Endothelial cell of umbilical vein (primary cell): ENCODE measurements at regions not wholly inside any gene's neighbourhood (a gene's known extent, or its start where the extent isn't known, plus 50 kb on each side); places are given as distances from the start of the nearest gene placed in this dataset.

Experiments used
- BruUV-seq: library from RNA; stranded (reverse); fragments of 400-500 nt; replicated peaks from 2 replicates; lab custom pipeline; 2021; lab: Mats Ljungman, UMichigan
- CTCF ChIA-PET: fragments of 300-600, 350-600 bp; sonication (Branson Sonifier 250); formaldehyde crosslinking; loops from one replicate; lab custom pipeline; 2021; ENCODE audit warnings: antibody characterized with exemption, inconsistent platforms; lab: Charles Lee
- POLR2A ChIA-PET: fragments of 300-600, 350-600 bp; sonication (Branson Sonifier 250); formaldehyde crosslinking; loops from one replicate; lab custom pipeline; 2021; ENCODE audit warnings: antibody characterized with exemption, inconsistent platforms; lab: Charles Lee
- DNase-seq: peaks from one replicate; pipeline ENCODE4 v3.0.0-alpha.2; 2011; ENCODE audit warnings: low read depth, low spot score
- FAIRE-seq: peaks from 2 replicates; lab custom pipeline; 2011; peaks lifted over from hg19 to GRCh38; lab: Jason Lieb, UNC
- H2AFZ ChIP-seq: 2 replicates; pipeline ENCODE4 v1.6.0; 2012; ENCODE audit warnings: low read depth, low read length, control low read depth, inconsistent platforms
- H3K27ac ChIP-seq: 2 replicates; pipeline ENCODE4 v1.5.1; 2011; ENCODE audit warnings: low read depth, mild to moderate bottlenecking, control low read depth, low read length, moderate library complexity; ENCODE audit not compliant: insufficient read depth
- H3K27me3 ChIP-seq, 2 experiments: 2 replicates each; pipeline versions ENCODE4 v1.6.0 to v1.6.1; 2011; ENCODE audit warnings: low read length in 2 of 2, mixed read lengths in 1 of 2; ENCODE audit not compliant: control insufficient read depth in 2 of 2, insufficient read depth in 2 of 2
- H3K36me3 ChIP-seq, 2 experiments: 2 replicates in 1 of 2; 3 replicates in 1 of 2; pipeline ENCODE4 v1.5.1; 2011; ENCODE audit warnings: low read length in 2 of 2, mild to moderate bottlenecking in 1 of 2, moderate library complexity in 1 of 2; ENCODE audit not compliant: control insufficient read depth in 2 of 2, insufficient read depth in 2 of 2; ENCODE audit errors: extremely low read depth in 1 of 2
- H3K4me1 ChIP-seq: 3 replicates; pipeline ENCODE4 v1.5.1; 2011; ENCODE audit warnings: mild to moderate bottlenecking, low read length; ENCODE audit not compliant: control insufficient read depth, insufficient read depth; ENCODE audit errors: extremely low read depth
- H3K4me2 ChIP-seq: 2 replicates; pipeline ENCODE4 v1.6.1; 2011; ENCODE audit warnings: low read length, control low read depth, mixed read lengths; ENCODE audit not compliant: insufficient read depth
- H3K4me3 ChIP-seq, 3 experiments: fragments of 200-600 bp in 1 of 3; sonication (generic), shearing (Covaris generic) in 1 of 3; replicated peaks in 1 of 3; 2 replicates each; pipeline ENCODE4 v1.5.1; 2011 to 2016; ENCODE audit warnings: control low read depth in 3 of 3, low read length in 3 of 3, mild to moderate bottlenecking in 2 of 3, inconsistent platforms in 1 of 3, low read depth in 1 of 3, moderate library complexity in 1 of 3; ENCODE audit not compliant: insufficient read depth in 1 of 3
- H3K79me2 ChIP-seq: 2 replicates; pipeline ENCODE4 v1.6.0; 2012; ENCODE audit warnings: low read length, inconsistent platforms; ENCODE audit not compliant: control insufficient read depth, insufficient read depth
- H3K9ac ChIP-seq: replicated peaks from 2 replicates; pipeline ENCODE3; 2011; ENCODE audit warnings: low read length, control low read depth; ENCODE audit not compliant: insufficient read depth; ENCODE audit errors: extremely low read depth
- H3K9me1 ChIP-seq: replicated peaks from 3 replicates; pipeline ENCODE4 v1.6.0; 2011; ENCODE audit warnings: mild to moderate bottlenecking, low read length; ENCODE audit not compliant: control insufficient read depth, insufficient read depth; ENCODE audit errors: extremely low read depth
- H3K9me3 ChIP-seq: replicated peaks from 2 replicates; pipeline ENCODE4 v1.5.1; 2012; ENCODE audit warnings: low read length, inconsistent platforms; ENCODE audit not compliant: control insufficient read depth, insufficient read depth
- H4K20me1 ChIP-seq: replicated peaks from 2 replicates; pipeline ENCODE3; 2011; ENCODE audit warnings: mild to moderate bottlenecking, low read length; ENCODE audit not compliant: control insufficient read depth, insufficient read depth; ENCODE audit errors: extremely low read depth
- CTCF ChIP-seq, 2 donors: IDR thresholded peaks; 1 replicate in 1 of 2; 2 replicates in 1 of 2; pipeline ENCODE4 v1.5.1; 2011; ENCODE audit warnings: low read length in 2 of 2, mild to moderate bottlenecking in 2 of 2, moderate library complexity in 2 of 2, control low read depth in 1 of 2, inconsistent platforms in 1 of 2, low read depth in 1 of 2; ENCODE audit not compliant: insufficient read depth in 1 of 2; ENCODE audit errors: extremely low read depth in 1 of 2
- EZH2 ChIP-seq: IDR thresholded peaks from 2 replicates; pipeline ENCODE4 v1.6.1; 2012; ENCODE audit warnings: borderline replicate concordance, low read depth, mild to moderate bottlenecking, moderate library complexity, low read length, inconsistent platforms; ENCODE audit not compliant: severe bottlenecking
- FOS ChIP-seq: IDR thresholded peaks from 2 replicates; pipeline ENCODE4 v1.6.1; 2011; ENCODE audit warnings: mild to moderate bottlenecking, low read length, moderate library complexity, borderline replicate concordance; ENCODE audit not compliant: insufficient read depth
- JUN ChIP-seq: IDR thresholded peaks from 2 replicates; pipeline ENCODE4 v1.6.1; 2011; ENCODE audit warnings: borderline replicate concordance, low read depth; ENCODE audit not compliant: insufficient read length, insufficient read depth
- MYC ChIP-seq: IDR thresholded peaks from one replicate; pipeline ENCODE4 v1.6.1; 2011; ENCODE audit warnings: mild to moderate bottlenecking, low read depth, low read length
- POLR2A ChIP-seq: IDR thresholded peaks from 2 replicates; pipeline ENCODE4 v1.6.1; 2012; ENCODE audit warnings: low read depth, mild to moderate bottlenecking, control low read depth, low read length
- POLR2AphosphoS5 ChIP-seq: IDR thresholded peaks from 2 replicates; pipeline ENCODE4 v1.6.1; 2012; ENCODE audit warnings: low read depth, mild to moderate bottlenecking, control low read depth, low read length, moderate library complexity; ENCODE audit not compliant: insufficient read depth
- dilution Hi-C: fragments of 300-500 bp; cut with MboI; formaldehyde crosslinking; loops from one replicate; pipeline ENCODE4 v1.15.0; 2019; ENCODE audit warnings: low sequenced_read_pairs; ENCODE audit not compliant: extremely low pct_ligation_motif_present
- intact Hi-C: fragments of 100-400 bp; cut with micrococcal nuclease; formaldehyde crosslinking; loops from one replicate; pipeline ENCODE4 v1.10.0; 2022
- TF ChIP-seq, protein P1 (sequence below): IDR thresholded peaks from 2 replicates; pipeline ENCODE4 v1.6.1; 2011; ENCODE audit not compliant: insufficient read depth, insufficient read length

GRCh38 chr1:5716126-5716525 is 276.1 kb downstream of the NPHP4 start:
- Histone ChIP-seq H3K27ac (no peak overlapping the region), H3K9ac (no peak overlapping the region), H2AFZ (no peak overlapping the region), H3K27me3 (no peaks in the 10 kb centered on the region), H3K79me2 (no peaks in the 10 kb centered on the region), H3K9me1 (no peaks in the 10 kb centered on the region), H4K20me1 (no peaks in the 10 kb centered on the region), H3K4me1 (no peaks in the 10 kb centered on the region), H3K4me2 (no peak overlapping the region), H3K36me3 (no peaks in the 10 kb centered on the region), H3K9me3 (peaks cover 2% of the 10 kb centered on the region), H3K4me3 (no peak overlapping the region)
- dilution Hi-C loops = no loop called here
- CTCF ChIA-PET = no interaction called here
- no peak for TF ChIP-seq CTCF (IDR thresholded peaks at IDR 0.05; ENCODE audit: extremely low read depth in 1 of 2, insufficient read depth in 1 of 2, low read depth in 1 of 2, low read length in 2 of 2)
- TF ChIP-seq, protein P1, sequence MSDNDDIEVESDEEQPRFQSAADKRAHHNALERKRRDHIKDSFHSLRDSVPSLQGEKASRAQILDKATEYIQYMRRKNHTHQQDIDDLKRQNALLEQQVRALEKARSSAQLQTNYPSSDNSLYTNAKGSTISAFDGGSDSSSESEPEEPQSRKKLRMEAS = no peak
- FAIRE-seq (no peak), DNase-seq (no peak)
- BruUV-seq = no TSS peak
- POLR2A ChIA-PET = no interaction called here
- intact Hi-C loops = no loop called here

DNA sequence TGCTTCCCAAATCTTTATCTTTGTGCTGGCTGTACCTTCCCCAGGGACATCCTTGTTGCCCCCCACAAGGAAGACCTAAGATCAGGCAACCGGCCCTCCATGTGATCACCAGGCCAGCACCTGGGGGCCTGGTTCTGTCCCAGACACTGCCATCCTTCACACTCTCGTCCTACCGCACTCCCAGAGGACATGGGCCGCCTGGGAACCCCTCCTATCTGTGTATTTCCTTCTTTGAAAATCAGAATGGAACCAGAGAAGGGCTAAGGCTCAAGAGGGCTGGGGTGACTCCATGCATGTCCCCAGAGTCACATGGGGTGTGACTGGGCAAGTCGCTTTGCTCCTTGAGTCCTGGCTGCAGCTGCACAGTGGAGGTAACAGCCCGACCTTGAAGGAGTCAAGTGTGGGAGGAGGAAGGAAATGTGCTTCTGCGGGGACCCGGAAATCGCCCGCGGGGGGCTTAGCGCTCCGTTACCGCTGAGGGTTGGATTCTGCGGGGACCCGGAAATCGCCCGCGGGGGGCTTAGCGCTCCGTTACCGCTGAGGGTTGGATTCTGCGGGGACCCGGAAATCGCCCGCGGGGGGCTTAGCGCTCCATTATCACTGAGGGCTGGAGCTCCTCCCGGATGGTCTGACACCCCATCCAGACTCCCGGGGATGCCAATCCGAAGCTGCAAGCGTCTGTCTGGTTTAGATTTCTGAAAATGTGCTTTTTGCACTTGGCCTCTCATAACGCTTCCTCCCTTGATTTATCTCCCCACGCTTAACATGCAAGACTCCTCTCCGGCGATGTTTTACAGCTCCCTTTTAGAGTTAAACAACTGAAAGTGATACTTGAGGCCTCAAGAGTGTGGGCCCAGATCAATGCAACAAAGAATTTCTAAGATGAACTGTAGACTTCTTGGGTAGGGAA is 278.9 kb downstream of the NPHP4 start:
- Histone ChIP-seq H3K9ac (no peak overlapping the region), H4K20me1 (no peaks in the 10 kb centered on the region), H2AFZ (no peak overlapping the region), H3K27ac (no peak overlapping the region), H3K36me3 (no peaks in the 10 kb centered on the region), H3K27me3 (no peaks in the 10 kb centered on the region), H3K9me1 (no peaks in the 10 kb centered on the region), H3K9me3 (no peaks in the 10 kb centered on the region), H3K4me3 (no peak overlapping the region), H3K79me2 (no peaks in the 10 kb centered on the region), H3K4me1 (no peaks in the 10 kb centered on the region), H3K4me2 (no peak overlapping the region)
- POLR2A ChIA-PET = no interaction called here
- dilution Hi-C loops (no loop called here), intact Hi-C loops (no loop called here)
- no peak for FAIRE-seq
- TF ChIP-seq JUN (no peak), POLR2AphosphoS5 (no peak), POLR2A (no peak), FOS (no peak), MYC (no peak), EZH2 (no peak)
- TF ChIP-seq, protein P1 = no peak
- CTCF ChIA-PET = no interaction called here
- DNase-seq = no peak
- no TSS peak for BruUV-seq
